ENCODE measurements at regions not wholly inside any gene's neighbourhood (a gene's known extent, or its start where the extent isn't known, plus 50 kb on each side); places are given as distances from the start of the nearest gene placed in this dataset.
A peak's percentile ranks its signal among the peaks of the same experiment; 100 is the strongest.

- no peak for DNase-seq
Measured at GRCh38 chr18:44370861-44371260, 309.8 kb upstream of the SETBP1 start.

DNA sequence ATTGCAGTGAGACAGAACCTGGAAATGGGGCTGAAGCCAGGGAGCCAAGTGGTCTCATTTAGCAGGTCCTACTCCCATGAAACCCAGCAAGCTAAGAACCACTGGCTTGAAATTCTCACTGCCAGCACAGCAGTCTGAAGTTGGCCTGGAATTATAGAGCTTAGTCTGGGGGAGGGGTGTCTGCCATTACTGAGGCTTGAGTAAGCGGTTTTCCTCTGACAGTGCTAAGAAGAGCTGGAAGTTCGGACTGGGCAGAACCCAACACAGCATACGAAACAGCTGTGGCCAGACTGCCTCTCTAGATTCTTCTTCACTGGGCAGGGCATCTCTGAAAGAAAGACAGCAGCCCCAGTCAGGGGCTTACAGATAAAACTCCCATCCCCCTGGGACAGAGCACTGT lies 305.7 kb upstream of the SETBP1 start:
- DNase-seq: no peak

DNA sequence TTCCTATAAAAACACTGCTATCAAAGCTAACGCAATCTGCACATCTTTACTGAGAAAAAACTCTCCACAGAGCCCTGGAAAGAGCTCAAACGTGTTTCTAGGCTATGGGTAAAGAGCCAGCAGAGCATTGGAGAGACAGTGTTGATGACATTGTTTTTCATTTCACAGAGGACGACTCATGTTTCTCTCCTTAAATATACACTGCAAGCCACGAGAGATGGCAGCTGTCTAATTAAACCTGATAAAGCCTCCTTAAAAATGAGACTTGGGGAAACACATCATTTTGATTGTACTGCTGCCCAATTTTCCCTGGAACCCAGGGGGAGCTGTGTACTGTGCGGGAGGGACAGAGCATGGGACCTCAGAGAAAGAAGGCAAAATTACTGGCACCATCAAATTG lies 294.3 kb upstream of the SETBP1 start:
- DNase-seq: no peak

DNA sequence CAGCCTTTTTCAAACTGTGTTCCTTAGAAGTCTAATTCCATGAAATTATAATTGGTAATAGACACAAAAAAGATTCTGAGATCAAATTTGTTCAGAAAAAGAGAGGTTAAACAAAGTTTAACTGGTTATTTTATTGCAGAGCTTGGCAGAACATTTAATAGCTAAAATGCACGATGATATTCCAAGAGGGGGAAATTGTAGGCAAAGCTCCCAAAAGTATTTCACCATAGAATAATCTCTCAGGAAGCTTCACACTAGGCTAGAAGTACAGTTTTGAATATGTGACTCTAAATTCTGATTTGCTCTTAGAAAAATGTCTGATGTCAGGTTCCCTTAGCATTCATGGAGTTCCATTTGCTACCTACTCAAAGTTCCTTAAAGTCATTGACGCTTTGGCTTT lies 292.4 kb upstream of the SETBP1 start:
- no peak for DNase-seq

DNA sequence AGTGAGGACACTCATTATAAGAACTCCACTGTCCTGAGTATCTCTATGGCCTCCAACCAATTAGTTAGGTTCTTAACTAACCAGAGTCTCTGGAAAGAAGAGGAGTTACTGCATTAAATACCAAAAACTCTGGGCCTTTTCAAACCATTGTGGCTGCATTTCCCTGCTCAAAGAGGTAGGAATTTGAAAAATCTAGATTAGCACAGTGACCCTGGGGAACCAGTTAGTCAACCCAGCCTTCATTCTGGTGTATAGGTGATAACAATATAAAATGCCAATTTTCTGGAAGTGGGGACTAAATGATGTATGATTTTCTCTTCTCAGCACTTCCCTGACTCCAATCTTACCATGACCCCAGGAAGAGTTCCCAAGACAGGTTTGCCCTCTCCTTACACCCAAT lies 287.8 kb upstream of the SETBP1 start:
- DNase-seq: no peak

DNA sequence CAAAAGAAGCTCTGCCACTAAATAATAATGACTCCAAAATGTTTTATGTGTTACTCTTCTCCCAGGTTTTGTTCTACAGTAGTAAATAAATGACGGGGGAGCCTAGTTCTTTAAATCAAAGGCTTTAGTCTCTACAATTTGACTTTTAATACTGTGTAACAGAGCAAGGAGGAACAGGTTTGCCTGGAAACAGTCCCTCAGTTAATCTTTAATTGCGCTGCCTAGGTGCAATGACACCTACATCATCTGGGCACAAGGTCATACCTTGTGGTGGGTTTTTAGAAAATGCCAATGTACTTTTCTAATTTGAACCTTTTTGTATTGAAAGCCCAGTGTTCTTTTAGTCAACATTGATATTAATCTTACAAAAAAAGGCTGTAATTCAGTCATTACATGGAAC lies 287.3 kb upstream of the SETBP1 start:
- DNase-seq: no peak

DNA sequence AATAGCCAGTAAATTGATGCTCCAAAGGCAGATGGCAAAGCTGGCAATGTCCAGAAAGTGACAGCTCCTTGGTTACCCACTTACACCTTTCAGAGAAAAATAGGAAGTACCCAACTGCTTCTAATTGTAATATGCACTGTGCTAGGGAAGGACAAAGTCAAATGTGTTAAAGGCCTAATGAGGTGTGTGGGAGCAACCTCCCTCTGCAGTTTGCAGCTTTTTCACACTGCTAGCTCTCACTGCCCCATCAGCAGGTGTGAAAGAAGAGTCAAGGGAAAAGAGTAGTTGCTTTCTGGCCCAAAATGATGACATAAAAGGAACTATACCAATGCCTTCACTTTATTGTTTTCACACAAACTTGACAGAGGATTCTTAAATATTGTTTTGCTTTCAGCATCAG lies 284.1 kb upstream of the SETBP1 start:
- DNase-seq: no peak

DNA sequence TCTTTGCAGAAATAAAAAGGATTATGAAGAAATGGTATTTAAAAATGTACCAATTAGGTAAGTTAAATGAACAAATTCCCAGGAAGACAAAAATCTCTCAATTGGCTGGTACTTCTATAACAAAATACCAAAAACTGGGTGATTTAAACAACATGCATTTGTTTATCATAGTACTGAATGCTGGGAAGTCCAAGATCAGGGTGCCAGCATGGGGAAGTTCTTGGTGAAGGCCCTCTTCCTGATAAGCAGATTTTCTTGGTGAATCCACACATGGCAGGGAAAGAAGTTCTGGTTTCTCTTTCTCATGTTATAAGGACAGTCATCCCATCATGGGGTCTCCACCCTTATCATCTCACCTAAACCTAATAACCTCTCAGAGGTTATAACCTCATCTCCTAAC lies 271.6 kb upstream of the SETBP1 start:
- DNase-seq: no peak

- no peak for DNase-seq
Measured at GRCh38 chr18:44409515-44409914, 271.2 kb upstream of the SETBP1 start.

GRCh38 chr18:44410740-44411139 lies 269.9 kb upstream of the SETBP1 start:
- DNase-seq: no peak

DNA sequence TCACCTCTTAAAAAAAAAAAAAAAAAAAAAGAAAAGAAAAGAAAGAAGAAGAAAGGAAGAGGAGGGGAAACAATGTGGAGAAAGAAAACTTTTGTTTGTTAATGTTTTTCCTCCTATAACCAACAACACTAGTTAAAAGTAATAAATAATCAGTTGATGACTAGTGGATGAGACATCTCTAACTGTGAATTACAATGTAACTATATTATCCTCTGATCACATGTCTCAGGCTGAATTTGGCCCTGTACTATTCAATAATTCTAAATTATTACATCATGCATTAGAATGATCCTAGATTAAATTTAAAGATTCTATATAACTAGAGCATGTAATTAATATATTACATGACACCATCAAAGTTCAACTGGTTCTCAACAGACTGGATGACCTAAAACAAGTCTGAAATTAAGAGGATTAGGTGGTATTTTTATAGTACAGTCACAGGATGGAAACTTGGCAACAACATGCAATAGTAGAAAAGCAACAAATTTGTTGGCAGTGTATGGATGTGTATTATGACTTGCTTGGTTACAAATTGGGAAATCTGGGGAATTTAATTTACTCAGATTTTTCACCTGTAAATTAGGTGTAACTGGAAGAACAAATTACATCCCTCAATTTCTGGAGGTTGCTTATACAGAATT lies 269.3 kb upstream of the SETBP1 start:
- DNase-seq: no peak

- no peak for DNase-seq
Measured at GRCh38 chr18:44411976-44412375, 268.7 kb upstream of the SETBP1 start.

GRCh38 chr18:44423814-44424644 lies 256.7 kb upstream of the SETBP1 start:
- DNase-seq: peak; percentile 8

DNA sequence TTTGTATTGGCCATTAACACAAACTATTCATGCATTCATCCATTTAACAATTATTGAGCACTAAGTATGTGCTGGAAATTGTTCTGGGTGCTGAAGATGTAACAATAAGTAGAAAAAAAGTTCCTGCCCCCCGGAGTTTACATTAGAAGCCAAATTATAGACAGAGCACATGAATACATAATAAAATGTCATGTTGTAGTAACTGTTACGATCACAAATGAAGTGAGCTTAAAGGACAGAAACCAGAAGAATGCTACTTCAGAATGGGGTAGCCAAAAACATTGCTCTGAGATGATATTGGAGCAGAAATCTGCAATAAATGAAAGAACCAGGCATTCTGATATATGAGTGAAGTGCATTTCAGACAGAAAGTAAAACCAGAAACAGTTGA lies 256.0 kb upstream of the SETBP1 start:
- DNase-seq: no peak

- DNase-seq: no peak
Measured at GRCh38 chr18:44425161-44425560, 255.5 kb upstream of the SETBP1 start.

- DNase-seq: no peak
Measured at GRCh38 chr18:44437603-44438002, 243.1 kb upstream of the SETBP1 start.

DNA sequence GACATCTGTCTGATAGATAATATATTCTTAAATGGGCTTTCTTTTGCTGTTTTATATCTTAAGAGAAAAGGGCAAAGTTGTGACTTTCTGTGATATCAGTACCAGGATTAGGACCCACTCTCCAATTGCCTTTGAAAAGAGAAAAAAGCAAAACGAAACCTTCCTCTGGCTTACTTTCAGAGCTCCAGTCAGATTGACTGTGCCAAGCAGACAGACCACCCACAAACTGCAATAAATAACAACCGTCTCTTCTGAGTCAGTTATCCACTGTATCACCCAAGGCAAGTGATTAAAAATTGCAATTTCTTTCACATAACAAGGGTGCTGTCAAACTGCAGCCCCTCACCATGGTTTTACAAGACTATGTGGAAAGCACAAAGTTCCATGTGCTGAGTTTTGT lies 230.5 kb upstream of the SETBP1 start:
- DNase-seq: no peak

- DNase-seq: no peak
Measured at GRCh38 chr18:44452346-44452745, 228.3 kb upstream of the SETBP1 start.

GRCh38 chr18:44453505-44453904 lies 227.2 kb upstream of the SETBP1 start:
- DNase-seq: no peak

- no peak for DNase-seq
Measured at GRCh38 chr18:44458777-44459176, 221.9 kb upstream of the SETBP1 start.

GRCh38 chr18:44464398-44465180 lies 216.1 kb upstream of the SETBP1 start:
- no peak for DNase-seq

GRCh38 chr18:44465381-44465841 lies 215.3 kb upstream of the SETBP1 start:
- no peak for DNase-seq

- no peak for DNase-seq
Measured at GRCh38 chr18:44466997-44467396, 213.7 kb upstream of the SETBP1 start.

GRCh38 chr18:44467718-44468117 lies 213.0 kb upstream of the SETBP1 start:
- no peak for DNase-seq

All from NCI-H2227 treated with DMSO at 0.1 percent for 48 hours (cell line).